ENCODE measurements at regions not wholly inside any gene's neighbourhood (a gene's known extent, or its start where the extent isn't known, plus 50 kb on each side); places are given as distances from the start of the nearest gene placed in this dataset.

DNA sequence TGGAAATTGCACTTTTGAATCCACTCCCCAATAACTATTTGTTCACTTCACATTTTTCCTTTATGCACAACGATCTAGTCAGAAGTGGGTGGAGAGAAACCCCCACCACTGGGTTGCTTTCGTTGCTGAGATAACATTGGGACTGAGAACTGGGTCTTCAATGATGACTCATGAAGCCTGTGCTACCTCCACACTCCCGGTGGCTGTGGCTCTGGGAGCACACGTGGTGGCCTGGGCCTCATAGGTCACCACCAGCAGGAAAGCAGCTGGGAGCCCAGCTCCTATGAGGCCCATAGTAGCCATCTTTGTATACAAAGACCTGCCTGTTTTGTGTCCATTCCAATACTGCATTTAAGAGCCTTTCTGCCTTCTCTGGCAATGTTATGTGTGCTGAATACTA lies 178.0 kb upstream of the SASH1 start:
- DNase-seq (ENCODE audit: low spot score) = no peak

- DNase-seq (ENCODE audit: low spot score) = peak; percentile 49
Observed at GRCh38 chr6:148166339-148166968, 176.2 kb upstream of the SASH1 start.

DNA sequence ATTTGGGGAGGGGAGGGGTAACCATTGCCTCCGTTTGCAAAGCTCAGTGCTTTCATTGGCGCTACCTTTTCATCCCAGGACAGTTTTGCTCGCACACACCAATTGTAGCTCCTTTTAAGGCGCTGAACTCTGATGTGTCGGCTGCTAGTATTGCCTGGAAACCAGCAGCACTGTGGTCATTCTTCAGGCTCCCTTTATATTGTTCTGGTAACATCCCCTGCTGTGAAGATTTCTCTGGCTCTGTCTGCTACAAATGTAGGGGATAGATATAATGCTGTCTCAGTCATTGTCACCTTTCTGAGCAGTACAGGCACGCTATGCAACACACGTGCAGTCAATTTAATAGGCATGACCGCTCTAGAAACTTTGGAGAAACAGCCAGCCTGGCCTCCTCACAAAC lies 172.9 kb upstream of the SASH1 start:
- DNase-seq (ENCODE audit: low spot score) = no peak

DNA sequence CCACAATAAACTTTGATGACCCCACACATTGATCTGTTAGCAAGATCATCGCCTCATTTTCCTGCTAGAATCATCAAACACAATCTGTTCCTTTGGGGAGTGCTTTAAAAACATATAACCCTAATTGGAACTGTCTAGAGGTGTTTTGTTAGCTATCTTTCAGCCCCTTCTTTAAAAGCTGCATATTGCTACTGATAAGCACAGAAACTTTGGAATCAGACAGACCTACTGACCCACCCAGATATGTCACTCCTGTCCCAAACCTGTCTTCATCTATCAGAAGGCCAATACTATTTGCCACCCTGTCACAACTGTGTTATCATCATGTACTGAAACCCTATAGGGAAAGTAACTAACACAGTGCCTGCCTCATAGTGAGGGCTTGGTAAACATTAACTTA lies 172.4 kb upstream of the SASH1 start:
- no peak for DNase-seq (ENCODE audit: low spot score)

- no peak for DNase-seq (ENCODE audit: low spot score)
Observed at GRCh38 chr6:148173548-148173947, 169.1 kb upstream of the SASH1 start.

DNA sequence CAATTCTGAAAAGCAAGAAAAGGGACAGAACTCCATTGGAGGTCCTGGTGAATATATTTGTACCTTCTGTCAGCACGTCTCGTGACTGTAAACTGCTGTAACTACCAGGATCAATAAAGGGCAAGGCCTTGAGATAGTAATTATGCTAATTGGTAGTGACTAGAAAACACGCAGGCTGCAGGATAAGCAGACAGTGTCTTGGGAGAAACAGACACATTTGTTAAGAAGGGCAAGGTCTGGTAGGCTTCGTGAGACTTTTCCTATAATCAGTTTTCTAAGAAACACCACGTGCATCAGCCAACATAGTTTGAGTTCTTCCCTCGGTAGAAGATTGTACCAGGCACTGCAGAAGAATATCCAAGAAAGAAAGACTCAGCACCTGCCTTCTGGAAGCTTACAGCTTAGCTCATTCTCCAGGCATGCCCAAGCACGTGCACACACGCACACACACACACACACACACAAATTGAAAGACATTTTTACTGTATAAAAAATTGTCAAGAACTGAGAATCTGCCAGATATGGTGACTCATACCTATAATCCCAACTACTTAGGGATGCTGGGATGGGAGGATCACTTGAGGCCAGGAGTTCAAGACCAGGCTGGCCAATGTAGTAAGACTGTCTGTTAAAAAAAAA lies 167.0 kb upstream of the SASH1 start:
- no peak for DNase-seq (ENCODE audit: low spot score)

GRCh38 chr6:148177589-148178233 lies 164.9 kb upstream of the SASH1 start:
- DNase-seq (ENCODE audit: low spot score) = peak; percentile 20

- DNase-seq (ENCODE audit: low spot score) = peak; percentile 20
Observed at GRCh38 chr6:148179786-148180185, 162.9 kb upstream of the SASH1 start.

DNA sequence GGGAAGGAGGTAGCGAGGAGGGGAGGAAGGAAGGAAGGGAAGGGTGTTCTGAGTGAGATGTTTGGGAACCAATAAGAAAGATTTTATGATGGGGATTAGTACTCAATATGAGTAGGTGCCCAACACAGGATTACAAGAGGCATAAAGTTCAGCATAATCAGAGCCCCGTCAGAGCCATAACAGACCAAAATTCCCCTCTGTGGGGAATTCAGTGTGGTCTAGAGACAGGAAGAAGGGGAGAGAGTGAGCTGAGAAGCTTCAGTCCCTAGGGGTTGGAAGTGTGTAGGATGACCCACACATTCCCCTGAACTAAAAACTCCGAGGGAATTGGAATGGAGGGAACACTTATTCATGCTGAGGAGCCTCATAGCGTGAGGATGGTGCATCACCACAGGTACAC lies 160.3 kb upstream of the SASH1 start:
- DNase-seq (ENCODE audit: low spot score) = no peak

GRCh38 chr6:148183776-148184175 lies 158.9 kb upstream of the SASH1 start:
- DNase-seq (ENCODE audit: low spot score) = no peak

DNA sequence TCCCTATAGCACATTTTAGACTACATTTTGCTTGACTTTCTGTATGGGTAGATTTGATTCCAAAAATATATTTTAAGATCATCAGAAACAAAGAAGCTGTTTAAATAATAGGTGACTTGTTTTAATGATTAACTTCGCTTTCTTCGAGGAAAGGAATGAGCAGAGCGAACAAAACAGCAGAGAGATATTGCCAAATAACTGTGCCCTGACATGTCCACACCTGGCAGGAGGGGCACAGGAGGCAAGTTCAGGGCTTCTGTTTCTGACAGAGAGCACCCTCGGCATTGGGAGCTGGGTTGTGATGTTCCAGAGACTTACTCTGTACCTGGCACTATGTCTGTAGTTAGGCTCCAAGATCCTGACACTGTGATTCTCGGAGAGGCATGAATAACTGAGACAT lies 155.7 kb upstream of the SASH1 start:
- DNase-seq (ENCODE audit: low spot score) = no peak

GRCh38 chr6:148192310-148192709 lies 150.3 kb upstream of the SASH1 start:
- no peak for DNase-seq (ENCODE audit: low spot score)

GRCh38 chr6:148193063-148193680 lies 149.5 kb upstream of the SASH1 start:
- peak; percentile 9 for DNase-seq (ENCODE audit: low spot score)

DNA sequence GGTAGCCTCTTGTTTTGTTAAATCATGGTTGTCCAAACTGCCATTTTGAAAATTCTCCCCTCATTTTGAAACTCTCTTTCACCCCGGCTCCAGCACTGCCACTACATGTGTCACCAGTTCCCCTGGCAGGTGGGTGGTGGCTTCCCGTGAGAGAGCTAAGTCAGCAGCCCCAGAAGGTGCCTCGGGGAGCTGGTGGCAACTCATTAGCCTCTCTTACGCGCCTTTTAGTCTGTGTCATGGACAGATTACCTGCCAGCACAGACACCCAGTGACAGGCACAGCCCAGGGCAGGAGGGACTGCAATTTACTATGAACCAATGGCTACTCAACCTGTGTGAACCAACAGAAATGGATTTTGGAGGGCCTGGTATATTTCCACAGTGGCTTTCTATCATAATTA lies 147.1 kb upstream of the SASH1 start:
- no peak for DNase-seq (ENCODE audit: low spot score)

DNA sequence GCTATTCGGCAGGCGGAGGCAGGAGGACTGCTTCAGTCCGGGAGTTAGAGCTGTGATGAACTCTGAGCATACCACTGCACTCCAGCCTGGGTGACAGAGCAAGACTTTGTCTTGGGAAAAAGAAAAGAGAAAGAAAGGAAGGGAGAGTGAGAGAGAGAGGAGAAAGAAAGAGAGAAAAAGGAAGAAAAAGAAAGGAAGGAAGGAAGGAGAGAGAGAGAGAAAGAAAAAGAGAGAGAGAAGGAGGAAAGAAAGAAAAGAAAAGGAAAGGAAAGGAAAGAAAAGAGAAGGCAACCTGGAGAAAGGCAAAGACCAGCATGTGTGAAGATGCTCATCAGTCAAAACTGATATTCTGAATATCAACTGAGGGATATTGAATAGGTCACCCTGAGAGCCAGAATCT lies 143.1 kb upstream of the SASH1 start:
- DNase-seq (ENCODE audit: low spot score) = no peak

DNA sequence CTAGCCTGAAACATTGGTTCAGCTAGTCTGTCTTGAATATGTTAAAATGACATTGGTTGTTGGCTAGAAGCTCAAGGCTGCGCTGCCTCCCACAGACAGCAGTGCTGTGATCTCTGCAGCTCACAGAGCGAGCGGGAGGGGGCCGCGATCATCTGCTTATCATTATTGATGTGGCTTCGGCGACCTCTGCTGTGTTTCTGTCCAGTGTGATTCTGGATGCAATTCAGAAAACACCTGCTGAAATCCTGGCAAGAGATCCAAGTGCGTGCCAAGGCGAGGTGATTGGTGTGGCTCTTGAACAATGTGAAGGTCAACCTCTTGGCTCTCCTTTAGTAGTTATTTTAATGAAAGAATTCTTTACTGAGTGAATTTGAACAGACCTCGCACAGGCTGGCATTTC lies 142.3 kb upstream of the SASH1 start:
- DNase-seq (ENCODE audit: low spot score) = peak; percentile 11

GRCh38 chr6:148200781-148201180 lies 141.9 kb upstream of the SASH1 start:
- DNase-seq (ENCODE audit: low spot score) = no peak

GRCh38 chr6:148203281-148203925 lies 139.2 kb upstream of the SASH1 start:
- no peak for DNase-seq (ENCODE audit: low spot score)

DNA sequence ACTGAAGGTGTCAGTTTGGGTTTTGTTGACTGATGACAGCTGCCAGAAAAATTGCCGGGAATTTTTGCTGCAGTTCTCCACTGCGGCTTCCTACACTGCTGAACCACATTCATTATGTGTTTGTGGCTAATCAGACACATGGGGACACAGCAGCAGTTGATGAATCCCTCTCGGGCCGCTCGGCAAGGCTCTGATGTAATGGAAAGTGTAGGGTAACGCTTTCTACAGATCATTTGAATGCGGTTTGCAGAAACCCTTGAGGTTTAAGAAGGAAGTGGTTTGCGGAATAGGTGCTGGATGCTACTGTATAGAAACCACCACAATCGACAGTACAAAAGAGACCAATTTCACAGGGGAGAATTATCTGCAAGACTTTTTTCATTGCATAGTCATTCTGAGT lies 138.7 kb upstream of the SASH1 start:
- peak; percentile 92 for DNase-seq (ENCODE audit: low spot score)

DNA sequence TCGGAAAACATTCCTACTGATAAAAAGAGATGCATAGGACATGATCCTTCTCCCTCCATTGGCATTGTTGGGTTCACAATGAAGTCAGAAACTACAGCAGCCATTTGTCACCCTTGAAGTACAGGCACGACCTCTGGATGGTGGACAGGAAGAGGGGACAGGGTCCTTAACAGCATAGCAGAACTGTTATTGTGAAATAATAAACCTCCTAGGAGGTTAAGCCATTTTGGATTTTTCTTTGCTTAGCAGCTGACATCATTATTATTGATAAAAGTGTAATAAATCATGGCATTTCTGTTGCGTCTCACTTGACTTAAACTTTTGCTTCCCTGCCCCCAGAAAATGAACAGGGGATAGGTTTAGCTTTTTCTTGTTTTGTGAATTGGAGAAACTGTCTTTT lies 134.3 kb upstream of the SASH1 start:
- no peak for DNase-seq (ENCODE audit: low spot score)

DNA sequence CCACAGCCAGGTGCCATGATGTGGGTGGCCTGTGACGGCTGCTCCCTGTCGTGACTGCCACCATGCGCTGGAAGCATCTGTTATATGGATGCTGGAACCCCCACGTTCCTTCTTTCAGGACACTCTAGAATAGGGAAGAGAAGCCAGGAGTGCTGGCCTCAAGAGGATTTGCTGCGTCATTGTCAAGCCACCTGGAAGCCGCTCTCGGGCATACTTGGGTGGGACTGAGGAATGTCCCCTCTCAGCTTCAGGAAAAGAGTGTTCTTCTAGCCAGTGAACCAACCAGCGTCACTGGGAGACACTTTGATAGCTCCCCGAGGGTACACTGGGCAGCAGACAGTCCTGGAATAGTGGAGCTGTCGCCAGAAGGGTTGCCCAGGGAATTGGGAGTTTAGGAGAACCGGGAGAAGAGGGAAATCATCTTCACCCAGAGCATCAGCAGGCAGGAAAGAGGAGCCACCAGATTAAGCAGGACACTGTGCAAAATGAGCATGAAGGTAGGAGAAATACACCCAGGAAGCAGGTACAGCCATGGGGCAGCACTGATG lies 130.8 kb upstream of the SASH1 start:
- DNase-seq (ENCODE audit: low spot score) = no peak

DNA sequence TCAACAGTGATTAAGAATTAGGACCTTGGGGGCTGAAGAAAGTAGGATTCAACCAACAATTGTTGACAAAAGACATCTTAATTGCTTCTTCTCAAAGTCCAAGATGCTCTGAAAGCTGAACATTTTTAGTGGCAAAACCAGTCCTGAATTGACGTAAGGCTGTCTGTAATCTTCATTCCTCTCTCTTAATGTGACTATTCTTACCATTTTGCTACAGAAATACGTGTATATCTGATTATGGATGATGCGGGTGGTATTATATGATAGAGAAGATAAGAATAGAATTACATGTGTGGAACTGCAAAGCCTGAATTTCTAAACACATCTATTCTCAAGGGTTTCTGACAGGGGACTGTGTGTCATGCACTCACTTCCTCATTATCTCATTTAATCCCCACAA lies 130.3 kb upstream of the SASH1 start:
- no peak for DNase-seq (ENCODE audit: low spot score)

All from SW480 (cell line).